HUDEP-2 (cell line): ENCODE measurements at regions not wholly inside any gene's neighbourhood (a gene's known extent, or its start where the extent isn't known, plus 50 kb on each side); places are given as distances from the start of the nearest gene placed in this dataset.

Experiments used
- DNase-seq, 76 experiments: peaks; one replicate each; lab custom pipeline; 2025; ENCODE audit not compliant: unreplicated experiment in 76 of 76; lab: John Stamatoyannopoulos, UW

GRCh38 chr18:44258086-44258485 is 422.6 kb upstream of the SETBP1 start:
- no peak for DNase-seq

- DNase-seq: no peak
Measured at GRCh38 chr18:44258576-44258975, 422.1 kb upstream of the SETBP1 start.

- DNase-seq: no peak
Measured at GRCh38 chr18:44259610-44260009, 421.1 kb upstream of the SETBP1 start.

- no peak for DNase-seq
Measured at GRCh38 chr18:44265437-44265836, 415.3 kb upstream of the SETBP1 start.

GRCh38 chr18:44273298-44273697 is 407.4 kb upstream of the SETBP1 start:
- DNase-seq: no peak

- DNase-seq: no peak
Measured at GRCh38 chr18:44280479-44280878, 400.2 kb upstream of the SETBP1 start.

GRCh38 chr18:44286049-44286448 is 394.6 kb upstream of the SETBP1 start:
- no peak for DNase-seq

- DNase-seq: no peak
Measured at GRCh38 chr18:44290366-44290977, 390.2 kb upstream of the SETBP1 start.

- DNase-seq: no peak
Measured at GRCh38 chr18:44298566-44298965, 382.1 kb upstream of the SETBP1 start.

GRCh38 chr18:44309185-44309584 is 371.5 kb upstream of the SETBP1 start:
- DNase-seq: no peak

GRCh38 chr18:44320619-44321460 is 359.8 kb upstream of the SETBP1 start:
- DNase-seq: no peak

- DNase-seq: no peak
Measured at GRCh38 chr18:44321868-44322590, 358.7 kb upstream of the SETBP1 start.

- DNase-seq: no peak
Measured at GRCh38 chr18:44323125-44323524, 357.6 kb upstream of the SETBP1 start.

- no peak for DNase-seq
Measured at GRCh38 chr18:44324361-44324760, 356.3 kb upstream of the SETBP1 start.

GRCh38 chr18:44325903-44326635 is 354.6 kb upstream of the SETBP1 start:
- DNase-seq: peak in 9 of 76 experiments; percentile 0 to 46 (median 12)

GRCh38 chr18:44331656-44332570 is 348.8 kb upstream of the SETBP1 start:
- no peak for DNase-seq

- no peak for DNase-seq
Measured at GRCh38 chr18:44341759-44342158, 338.9 kb upstream of the SETBP1 start.

GRCh38 chr18:44342162-44342561 is 338.5 kb upstream of the SETBP1 start:
- no peak for DNase-seq

GRCh38 chr18:44342946-44343345 is 337.7 kb upstream of the SETBP1 start:
- no peak for DNase-seq

GRCh38 chr18:44343570-44343969 is 337.1 kb upstream of the SETBP1 start:
- DNase-seq: no peak
